SK-N-SH (cell line): ENCODE measurements at regions not wholly inside any gene's neighbourhood (a gene's known extent, or its start where the extent isn't known, plus 50 kb on each side); places are given as distances from the start of the nearest gene placed in this dataset.

Source experiments
- CTCF ChIA-PET: fragments of 300-600, 350-600 bp; formaldehyde crosslinking; extraction: SDS; loops from one replicate; lab custom pipeline; 2021; lab: Yijun Ruan, JAX
- POLR2A ChIA-PET: fragments of 350-600 bp; sonication (Branson Sonifier 250); formaldehyde crosslinking; extraction: SDS; loops from one replicate; lab custom pipeline; 2020; ENCODE audit warnings: antibody characterized with exemption, inconsistent platforms; lab: Yijun Ruan, JAX
- DNase-seq: peaks from one replicate; pipeline ENCODE4 v3.0.0; 2012
- H2AFZ ChIP-seq: fragments of 200-600 bp; sonication (generic); 2 replicates; pipeline ENCODE4 v1.8.1; 2016; ENCODE audit warnings: antibody characterized with exemption, mild to moderate bottlenecking, low read depth
- H3F3A ChIP-seq: fragments of 200-600 bp; sonication (generic); replicated peaks from 2 replicates; pipeline ENCODE3; 2016; ENCODE audit warnings: antibody characterized with exemption, mild to moderate bottlenecking; ENCODE audit not compliant: insufficient read depth
- H3K27ac ChIP-seq, 2 experiments: fragments of 200-500 bp in 1 of 2; fragments of 200-600 bp in 1 of 2; sonication (Bioruptor generic) in 1 of 2; sonication (generic), shearing (Covaris generic) in 1 of 2; 2 replicates each; pipeline versions ENCODE4 v1.5.1 to v1.6.1; 2014 to 2016; ENCODE audit warnings: low read depth in 2 of 2, inconsistent platforms in 1 of 2, low read length in 1 of 2, mild to moderate bottlenecking in 1 of 2, mixed read lengths in 1 of 2
- H3K27me3 ChIP-seq: fragments of 200-600 bp; sonication (generic), shearing (Covaris generic); 2 replicates; pipeline ENCODE4 v1.6.1; 2016; ENCODE audit warnings: mixed run types; ENCODE audit not compliant: insufficient read depth
- H3K36me3 ChIP-seq, 2 experiments: fragments of 200-500 bp in 1 of 2; fragments of 200-600 bp in 1 of 2; sonication (Bioruptor generic) in 1 of 2; sonication (generic) in 1 of 2; replicated peaks in 1 of 2; 2 replicates each; pipeline versions ENCODE3 to v1.5.1; 2014 to 2016; ENCODE audit warnings: low read length in 1 of 2, mild to moderate bottlenecking in 1 of 2; ENCODE audit not compliant: insufficient read depth in 2 of 2, control insufficient read depth in 1 of 2
- H3K4me1 ChIP-seq, 2 experiments: fragments of 200-500 bp in 1 of 2; fragments of 200-600 bp in 1 of 2; sonication (Bioruptor generic) in 1 of 2; sonication (generic), shearing (Covaris generic) in 1 of 2; 2 replicates each; pipeline versions ENCODE4 v1.5.1 to v1.6.1; 2014 to 2016; ENCODE audit warnings: low read depth in 1 of 2, low read length in 1 of 2, mixed run types in 1 of 2; ENCODE audit not compliant: insufficient read depth in 2 of 2, control insufficient read depth in 1 of 2
- H3K4me2 ChIP-seq: fragments of 200-600 bp; sonication (generic), shearing (Covaris generic); 2 replicates; pipeline ENCODE4 v1.6.1; 2017; ENCODE audit warnings: mixed run types
- H3K4me3 ChIP-seq, 2 experiments: fragments of 200-500 bp in 1 of 2; fragments of 200-600 bp in 1 of 2; sonication (Bioruptor generic) in 1 of 2; sonication (generic), shearing (Covaris generic) in 1 of 2; 2 replicates each; pipeline versions ENCODE4 v1.5.1 to v1.8.1; 2014 to 2016; ENCODE audit warnings: low read depth in 2 of 2, inconsistent platforms in 1 of 2, low read length in 1 of 2, mild to moderate bottlenecking in 1 of 2, mixed read lengths in 1 of 2, moderate library complexity in 1 of 2
- H3K79me2 ChIP-seq: fragments of 200-600 bp; sonication (generic); 2 replicates; pipeline ENCODE4 v1.8.1; 2017; ENCODE audit warnings: mild to moderate bottlenecking; ENCODE audit not compliant: insufficient read depth
- H3K9ac ChIP-seq: fragments of 200-600 bp; sonication (generic); 2 replicates; pipeline ENCODE4 v1.6.1; 2017; ENCODE audit warnings: mixed run types
- H3K9me2 ChIP-seq: fragments of 200-600 bp; sonication (generic); 2 replicates; pipeline ENCODE4 v1.6.1; 2017; ENCODE audit warnings: mixed run types
- H3K9me3 ChIP-seq: fragments of 200-600 bp; sonication (generic); 2 replicates; pipeline ENCODE4 v1.6.1; 2017; ENCODE audit warnings: mixed run types, mild to moderate bottlenecking, moderate library complexity
- H4K20me1 ChIP-seq: fragments of 200-600 bp; sonication (generic); 2 replicates; pipeline ENCODE4 v1.6.1; 2017; ENCODE audit warnings: mild to moderate bottlenecking, mixed run types; ENCODE audit not compliant: insufficient read depth
- FOXJ3 ChIP-seq: sonication (generic); formaldehyde crosslinking; IDR thresholded peaks from 2 replicates; pipeline ENCODE4 v1.5.1; 2020; ENCODE audit warnings: mild to moderate bottlenecking, missing genetic modification reagents
- MEF2A ChIP-seq: IDR thresholded peaks from 2 replicates; pipeline ENCODE4 v1.4.0; 2012; ENCODE audit warnings: low read depth, borderline replicate concordance
- NFIC ChIP-seq: IDR thresholded peaks from 2 replicates; pipeline ENCODE4 v1.4.0; 2012; ENCODE audit warnings: borderline replicate concordance
- NRF1 ChIP-seq: IDR thresholded peaks from 2 replicates; pipeline ENCODE4 v1.6.1; 2012; ENCODE audit warnings: low read depth, mild to moderate bottlenecking, low read length
- RAD21 ChIP-seq: IDR thresholded peaks from 2 replicates; pipeline ENCODE4 v1.6.1; 2012; ENCODE audit warnings: mild to moderate bottlenecking, low read length
- RFX5 ChIP-seq: IDR thresholded peaks from 2 replicates; pipeline ENCODE4 v1.6.1; 2012; ENCODE audit warnings: mild to moderate bottlenecking, improper control_type of control experiment, low read length
- SMC3 ChIP-seq: IDR thresholded peaks from 2 replicates; pipeline ENCODE4 v1.6.1; 2012; ENCODE audit warnings: low read depth, low read length, improper control_type of control experiment
- WGBS: methylation state at CpG from one replicate; pipeline ENCODE4 v1.1.6; 2017; ENCODE audit warnings: low lambda C conversion rate; 5-methylcytosine and 5-hydroxymethylcytosine counted together
- TF ChIP-seq, protein P1 (sequence below): fragments of 200-600 bp; sonication (generic); IDR thresholded peaks from 2 replicates; pipeline ENCODE4 v1.6.1; 2017; ENCODE audit warnings: antibody characterized with exemption, mild to moderate bottlenecking, moderate library complexity
- TF ChIP-seq, protein P2 (sequence below): IDR thresholded peaks from 2 replicates; pipeline ENCODE4 v1.4.0; 2012; ENCODE audit warnings: low read depth, borderline replicate concordance
- TF ChIP-seq, protein P3 (sequence below): fragments of 150-350 bp; IDR thresholded peaks from 2 replicates; pipeline ENCODE4 v1.6.1; 2017; ENCODE audit warnings: antibody characterized with exemption, low read length, low read depth, borderline replicate concordance
- TF ChIP-seq, protein P4 (sequence below): IDR thresholded peaks from 2 replicates; pipeline ENCODE4; 2012
- TF ChIP-seq, protein P5 (sequence below): IDR thresholded peaks from 2 replicates; pipeline ENCODE4 v1.6.1; 2012; ENCODE audit warnings: mild to moderate bottlenecking, low read depth, low read length, moderate library complexity

DNA sequence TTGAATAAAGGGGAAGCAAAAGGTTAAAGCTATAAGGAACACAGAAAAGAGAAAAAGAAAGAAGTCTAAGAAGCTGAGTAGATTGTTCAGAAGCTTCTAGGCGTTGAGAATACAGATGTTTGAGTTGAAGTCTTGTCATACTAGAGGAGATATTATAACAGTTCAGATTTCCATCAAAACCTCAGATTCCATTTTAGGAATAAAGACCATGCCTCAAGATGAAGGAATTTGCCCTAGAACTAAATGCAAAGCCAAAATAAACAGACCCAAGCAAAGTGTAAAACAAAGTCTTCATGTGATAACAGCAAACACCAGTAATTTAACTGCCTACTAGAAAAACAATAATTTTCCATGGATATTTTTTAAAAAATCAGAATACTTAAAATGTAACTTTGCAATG, 476.5 kb upstream of the POT1 start:
- Histone ChIP-seq H3K27ac (no peak overlapping the region), H3K9me3 (no peaks in the 10 kb centered on the region), H3F3A (no peaks in the 10 kb centered on the region), H3K4me3 (no peak overlapping the region), H3K9ac (no peak overlapping the region), H3K27me3 (no peaks in the 10 kb centered on the region), H3K36me3 (no peaks in the 10 kb centered on the region), H4K20me1 (no peaks in the 10 kb centered on the region), H2AFZ (no peak overlapping the region), H3K4me1 (no peaks in the 10 kb centered on the region), H3K9me2 (no peaks in the 10 kb centered on the region), H3K79me2 (no peaks in the 10 kb centered on the region), H3K4me2 (no peak overlapping the region)
- POLR2A ChIA-PET, result no interaction called here
- no peak for TF ChIP-seq NFIC
- WGBS, result 7% methylated on average over 1 of the region's 1 CpG
- no peak for DNase-seq
- CTCF ChIA-PET, result no interaction called here

DNA sequence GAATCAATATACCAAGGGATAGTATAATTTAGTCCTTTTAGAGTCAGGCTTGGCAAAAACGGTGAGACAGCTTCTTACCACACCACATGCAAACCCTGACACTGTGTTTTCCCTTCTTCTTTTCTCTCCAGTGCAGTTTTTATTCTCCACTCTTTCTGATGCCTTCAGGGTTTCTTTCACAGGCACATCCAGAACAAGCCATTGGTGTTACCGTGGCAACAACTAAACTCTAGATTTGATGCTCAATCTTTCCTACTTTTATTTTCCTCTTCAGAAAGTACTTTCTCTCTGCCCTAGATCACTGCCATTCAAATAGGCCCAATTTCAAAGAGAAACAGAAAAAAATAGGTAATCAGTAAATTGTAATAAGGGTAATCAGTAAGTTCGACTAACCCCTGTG, 469.8 kb upstream of the POT1 start:
- ChIA-PET CTCF (no interaction called here), POLR2A (no interaction called here)
- Histone ChIP-seq H2AFZ (no peak overlapping the region), H3K4me3 (no peak overlapping the region), H3K9me2 (no peaks in the 10 kb centered on the region), H3K36me3 (no peaks in the 10 kb centered on the region), H3K27me3 (no peaks in the 10 kb centered on the region), H4K20me1 (no peaks in the 10 kb centered on the region), H3K4me1 (no peaks in the 10 kb centered on the region), H3K27ac (no peak overlapping the region), H3K4me2 (no peak overlapping the region)
- 56% methylated on average over 3 of the region's 3 CpGs for WGBS
- DNase-seq, result no peak
- no peak for TF ChIP-seq RFX5
- TF ChIP-seq MEF2A, result no peak
- TF ChIP-seq, protein P1, sequence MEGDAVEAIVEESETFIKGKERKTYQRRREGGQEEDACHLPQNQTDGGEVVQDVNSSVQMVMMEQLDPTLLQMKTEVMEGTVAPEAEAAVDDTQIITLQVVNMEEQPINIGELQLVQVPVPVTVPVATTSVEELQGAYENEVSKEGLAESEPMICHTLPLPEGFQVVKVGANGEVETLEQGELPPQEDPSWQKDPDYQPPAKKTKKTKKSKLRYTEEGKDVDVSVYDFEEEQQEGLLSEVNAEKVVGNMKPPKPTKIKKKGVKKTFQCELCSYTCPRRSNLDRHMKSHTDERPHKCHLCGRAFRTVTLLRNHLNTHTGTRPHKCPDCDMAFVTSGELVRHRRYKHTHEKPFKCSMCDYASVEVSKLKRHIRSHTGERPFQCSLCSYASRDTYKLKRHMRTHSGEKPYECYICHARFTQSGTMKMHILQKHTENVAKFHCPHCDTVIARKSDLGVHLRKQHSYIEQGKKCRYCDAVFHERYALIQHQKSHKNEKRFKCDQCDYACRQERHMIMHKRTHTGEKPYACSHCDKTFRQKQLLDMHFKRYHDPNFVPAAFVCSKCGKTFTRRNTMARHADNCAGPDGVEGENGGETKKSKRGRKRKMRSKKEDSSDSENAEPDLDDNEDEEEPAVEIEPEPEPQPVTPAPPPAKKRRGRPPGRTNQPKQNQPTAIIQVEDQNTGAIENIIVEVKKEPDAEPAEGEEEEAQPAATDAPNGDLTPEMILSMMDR, result no peak
- no peak for TF ChIP-seq SMC3
- TF ChIP-seq, protein P2, sequence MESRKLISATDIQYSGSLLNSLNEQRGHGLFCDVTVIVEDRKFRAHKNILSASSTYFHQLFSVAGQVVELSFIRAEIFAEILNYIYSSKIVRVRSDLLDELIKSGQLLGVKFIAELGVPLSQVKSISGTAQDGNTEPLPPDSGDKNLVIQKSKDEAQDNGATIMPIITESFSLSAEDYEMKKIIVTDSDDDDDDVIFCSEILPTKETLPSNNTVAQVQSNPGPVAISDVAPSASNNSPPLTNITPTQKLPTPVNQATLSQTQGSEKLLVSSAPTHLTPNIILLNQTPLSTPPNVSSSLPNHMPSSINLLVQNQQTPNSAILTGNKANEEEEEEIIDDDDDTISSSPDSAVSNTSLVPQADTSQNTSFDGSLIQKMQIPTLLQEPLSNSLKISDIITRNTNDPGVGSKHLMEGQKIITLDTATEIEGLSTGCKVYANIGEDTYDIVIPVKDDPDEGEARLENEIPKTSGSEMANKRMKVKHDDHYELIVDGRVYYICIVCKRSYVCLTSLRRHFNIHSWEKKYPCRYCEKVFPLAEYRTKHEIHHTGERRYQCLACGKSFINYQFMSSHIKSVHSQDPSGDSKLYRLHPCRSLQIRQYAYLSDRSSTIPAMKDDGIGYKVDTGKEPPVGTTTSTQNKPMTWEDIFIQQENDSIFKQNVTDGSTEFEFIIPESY, result no peak
- TF ChIP-seq, protein P3, sequence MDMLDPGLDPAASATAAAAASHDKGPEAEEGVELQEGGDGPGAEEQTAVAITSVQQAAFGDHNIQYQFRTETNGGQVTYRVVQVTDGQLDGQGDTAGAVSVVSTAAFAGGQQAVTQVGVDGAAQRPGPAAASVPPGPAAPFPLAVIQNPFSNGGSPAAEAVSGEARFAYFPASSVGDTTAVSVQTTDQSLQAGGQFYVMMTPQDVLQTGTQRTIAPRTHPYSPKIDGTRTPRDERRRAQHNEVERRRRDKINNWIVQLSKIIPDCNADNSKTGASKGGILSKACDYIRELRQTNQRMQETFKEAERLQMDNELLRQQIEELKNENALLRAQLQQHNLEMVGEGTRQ, result no peak
- TF ChIP-seq NRF1, result no peak
- no peak for TF ChIP-seq FOXJ3
- no peak for TF ChIP-seq RAD21
- TF ChIP-seq, protein P4, sequence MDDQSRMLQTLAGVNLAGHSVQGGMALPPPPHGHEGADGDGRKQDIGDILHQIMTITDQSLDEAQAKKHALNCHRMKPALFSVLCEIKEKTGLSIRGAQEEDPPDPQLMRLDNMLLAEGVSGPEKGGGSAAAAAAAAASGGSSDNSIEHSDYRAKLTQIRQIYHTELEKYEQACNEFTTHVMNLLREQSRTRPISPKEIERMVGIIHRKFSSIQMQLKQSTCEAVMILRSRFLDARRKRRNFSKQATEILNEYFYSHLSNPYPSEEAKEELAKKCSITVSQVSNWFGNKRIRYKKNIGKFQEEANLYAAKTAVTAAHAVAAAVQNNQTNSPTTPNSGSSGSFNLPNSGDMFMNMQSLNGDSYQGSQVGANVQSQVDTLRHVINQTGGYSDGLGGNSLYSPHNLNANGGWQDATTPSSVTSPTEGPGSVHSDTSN, result no peak
- TF ChIP-seq, protein P5, sequence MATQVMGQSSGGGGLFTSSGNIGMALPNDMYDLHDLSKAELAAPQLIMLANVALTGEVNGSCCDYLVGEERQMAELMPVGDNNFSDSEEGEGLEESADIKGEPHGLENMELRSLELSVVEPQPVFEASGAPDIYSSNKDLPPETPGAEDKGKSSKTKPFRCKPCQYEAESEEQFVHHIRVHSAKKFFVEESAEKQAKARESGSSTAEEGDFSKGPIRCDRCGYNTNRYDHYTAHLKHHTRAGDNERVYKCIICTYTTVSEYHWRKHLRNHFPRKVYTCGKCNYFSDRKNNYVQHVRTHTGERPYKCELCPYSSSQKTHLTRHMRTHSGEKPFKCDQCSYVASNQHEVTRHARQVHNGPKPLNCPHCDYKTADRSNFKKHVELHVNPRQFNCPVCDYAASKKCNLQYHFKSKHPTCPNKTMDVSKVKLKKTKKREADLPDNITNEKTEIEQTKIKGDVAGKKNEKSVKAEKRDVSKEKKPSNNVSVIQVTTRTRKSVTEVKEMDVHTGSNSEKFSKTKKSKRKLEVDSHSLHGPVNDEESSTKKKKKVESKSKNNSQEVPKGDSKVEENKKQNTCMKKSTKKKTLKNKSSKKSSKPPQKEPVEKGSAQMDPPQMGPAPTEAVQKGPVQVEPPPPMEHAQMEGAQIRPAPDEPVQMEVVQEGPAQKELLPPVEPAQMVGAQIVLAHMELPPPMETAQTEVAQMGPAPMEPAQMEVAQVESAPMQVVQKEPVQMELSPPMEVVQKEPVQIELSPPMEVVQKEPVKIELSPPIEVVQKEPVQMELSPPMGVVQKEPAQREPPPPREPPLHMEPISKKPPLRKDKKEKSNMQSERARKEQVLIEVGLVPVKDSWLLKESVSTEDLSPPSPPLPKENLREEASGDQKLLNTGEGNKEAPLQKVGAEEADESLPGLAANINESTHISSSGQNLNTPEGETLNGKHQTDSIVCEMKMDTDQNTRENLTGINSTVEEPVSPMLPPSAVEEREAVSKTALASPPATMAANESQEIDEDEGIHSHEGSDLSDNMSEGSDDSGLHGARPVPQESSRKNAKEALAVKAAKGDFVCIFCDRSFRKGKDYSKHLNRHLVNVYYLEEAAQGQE, result no peak
- TF ChIP-seq, all 33 proteins: peak for 0
- no peaks in the 10 kb centered on the region for H3K79me2 ChIP-seq
- no peaks in the 10 kb centered on the region for H3F3A ChIP-seq
- no peak overlapping the region for H3K9ac ChIP-seq
- no peaks in the 10 kb centered on the region for H3K9me3 ChIP-seq
